ENCODE measurements at regions not wholly inside any gene's neighbourhood (a gene's known extent, or its start where the extent isn't known, plus 50 kb on each side); places are given as distances from the start of the nearest gene placed in this dataset.

DNA sequence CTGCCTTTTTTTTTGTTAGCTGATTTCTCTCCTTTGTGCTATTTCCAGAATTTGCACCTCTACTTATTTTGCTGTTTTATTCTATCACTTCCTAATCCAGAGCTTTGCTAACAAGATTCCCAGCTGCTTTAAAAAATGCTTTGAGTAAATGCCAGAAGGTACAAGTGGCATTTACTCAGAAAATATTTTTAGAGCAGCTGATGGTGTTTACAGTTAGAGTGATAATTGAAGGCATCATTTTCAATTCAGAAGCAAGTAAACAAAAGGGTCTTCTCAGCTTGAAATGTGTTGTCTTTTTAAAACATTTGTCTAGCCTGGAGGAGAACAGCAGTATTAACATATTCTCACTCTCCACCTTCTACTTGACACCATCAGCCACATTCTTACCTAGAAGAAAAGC, 99.9 kb downstream of the OTOR start:
- H3K27me3 ChIP-seq (ENCODE audit: insufficient read depth, low read length) = no peaks in the 10 kb centered on the region
- no peak overlapping the region for H2AFZ ChIP-seq (ENCODE audit: low read length)
- no peak overlapping the region for H3K14ac ChIP-seq (ENCODE audit: insufficient read depth, low read length)
- no peak overlapping the region for H3K27ac ChIP-seq (ENCODE audit: insufficient read length, low read depth, low read length)
- no peak overlapping the region for H3K9ac ChIP-seq (ENCODE audit: extremely low read depth, insufficient read length, low read length)
- H2BK20ac ChIP-seq (ENCODE audit: low read depth, low read length, poor library complexity, severe bottlenecking) = no peak overlapping the region
- no peak overlapping the region for H4K91ac ChIP-seq (ENCODE audit: insufficient read length, low read depth, low read length)
- peaks cover 25 to 30% of the 10 kb centered on the region in 2 experiments for H3K4me1 Mint-ChIP-seq
- no peaks in the 10 kb centered on the region for H4K20me1 ChIP-seq (ENCODE audit: control insufficient read depth, insufficient read depth, insufficient read length)
- no peak overlapping the region for H2BK120ac ChIP-seq (ENCODE audit: low read depth, low read length, poor library complexity, severe bottlenecking)
- no peak overlapping the region for H4K5ac ChIP-seq (ENCODE audit: insufficient read length, low read depth, low read length)
- no peak overlapping the region for H3K56ac ChIP-seq (ENCODE audit: insufficient read length, low read depth, low read length)
- no peak overlapping the region for H3K27ac Mint-ChIP-seq
- no peaks in the 10 kb centered on the region for H3K23me2 ChIP-seq (ENCODE audit: insufficient read length, low read depth, low read length, poor library complexity, severe bottlenecking)
- no peaks in the 10 kb centered on the region for H3K79me1 ChIP-seq (ENCODE audit: insufficient read depth, low read depth, low read length, poor library complexity, severe bottlenecking)
- no peaks in the 10 kb centered on the region for H3K4me1 ChIP-seq (ENCODE audit: insufficient read depth, low read length)
- H3K27me3 Mint-ChIP-seq (ENCODE audit: low read depth) = no peaks in the 10 kb centered on the region
- no peaks in the 10 kb centered on the region for H3K9me3 ChIP-seq (ENCODE audit: control insufficient read depth, low read depth, low read length)
- H2BK15ac ChIP-seq (ENCODE audit: low read depth, low read length) = no peak overlapping the region
- no peak overlapping the region for H2BK5ac ChIP-seq (ENCODE audit: insufficient read length, low read length)
- H2BK12ac ChIP-seq (ENCODE audit: insufficient read length, low read depth, low read length) = no peak overlapping the region
- no peak overlapping the region for H3K18ac ChIP-seq (ENCODE audit: insufficient read length, low read depth, low read length)
- H3K4ac ChIP-seq (ENCODE audit: low read depth, low read length) = no peak overlapping the region
- no peak for DNase-seq
- H3K36me3 Mint-ChIP-seq (ENCODE audit: insufficient read depth in 1 of 3, low read depth in 3 of 3) = no peaks in the 10 kb centered on the region
- TF ChIP-seq, protein P1, sequence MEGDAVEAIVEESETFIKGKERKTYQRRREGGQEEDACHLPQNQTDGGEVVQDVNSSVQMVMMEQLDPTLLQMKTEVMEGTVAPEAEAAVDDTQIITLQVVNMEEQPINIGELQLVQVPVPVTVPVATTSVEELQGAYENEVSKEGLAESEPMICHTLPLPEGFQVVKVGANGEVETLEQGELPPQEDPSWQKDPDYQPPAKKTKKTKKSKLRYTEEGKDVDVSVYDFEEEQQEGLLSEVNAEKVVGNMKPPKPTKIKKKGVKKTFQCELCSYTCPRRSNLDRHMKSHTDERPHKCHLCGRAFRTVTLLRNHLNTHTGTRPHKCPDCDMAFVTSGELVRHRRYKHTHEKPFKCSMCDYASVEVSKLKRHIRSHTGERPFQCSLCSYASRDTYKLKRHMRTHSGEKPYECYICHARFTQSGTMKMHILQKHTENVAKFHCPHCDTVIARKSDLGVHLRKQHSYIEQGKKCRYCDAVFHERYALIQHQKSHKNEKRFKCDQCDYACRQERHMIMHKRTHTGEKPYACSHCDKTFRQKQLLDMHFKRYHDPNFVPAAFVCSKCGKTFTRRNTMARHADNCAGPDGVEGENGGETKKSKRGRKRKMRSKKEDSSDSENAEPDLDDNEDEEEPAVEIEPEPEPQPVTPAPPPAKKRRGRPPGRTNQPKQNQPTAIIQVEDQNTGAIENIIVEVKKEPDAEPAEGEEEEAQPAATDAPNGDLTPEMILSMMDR (conservative IDR thresholded peaks at IDR 0.05) = no peak
- H3K4me2 ChIP-seq (ENCODE audit: insufficient read depth, insufficient read length, low read length) = no peak overlapping the region
- H3K23ac ChIP-seq (ENCODE audit: insufficient read length, low read depth, low read length) = no peak overlapping the region
- no peak overlapping the region for H3K4me3 Mint-ChIP-seq
- H3K9me3 Mint-ChIP-seq = no peaks in the 10 kb centered on the region; a peak in 2 of 5 replicates
- H3K79me2 ChIP-seq (ENCODE audit: insufficient read depth, low read length) = no peaks in the 10 kb centered on the region
- H3T11ph ChIP-seq (ENCODE audit: low read length) = no peak overlapping the region
- no peak overlapping the region for H2AK5ac ChIP-seq (ENCODE audit: insufficient read length, low read length)
- H4K8ac ChIP-seq (replicated peaks; ENCODE audit: insufficient read length, low read depth, low read length) = no peak overlapping the region

Measured in H9 (cell line).